H54 (cell line): ENCODE measurements at regions not wholly inside any gene's neighbourhood (a gene's known extent, or its start where the extent isn't known, plus 50 kb on each side); places are given as distances from the start of the nearest gene placed in this dataset.

Source experiments
- DNase-seq: peaks from one replicate; pipeline ENCODE4 v3.0.0; 2011; ENCODE audit warnings: low spot score, mixed read lengths; ENCODE audit not compliant: insufficient read length
- FAIRE-seq: peaks from 3 replicates; lab custom pipeline; 2011; peaks lifted over from hg19 to GRCh38; lab: Jason Lieb, UNC
- POLR2A ChIP-seq: IDR thresholded peaks from 2 replicates; pipeline ENCODE4 v1.6.1; 2011; ENCODE audit warnings: low read depth, mild to moderate bottlenecking, low read length

GRCh38 chr17:65434878-65435277, 126.6 kb downstream of the AXIN2 start:
- DNase-seq (no peak), FAIRE-seq (no peak)
- TF ChIP-seq POLR2A, result no peak

DNA sequence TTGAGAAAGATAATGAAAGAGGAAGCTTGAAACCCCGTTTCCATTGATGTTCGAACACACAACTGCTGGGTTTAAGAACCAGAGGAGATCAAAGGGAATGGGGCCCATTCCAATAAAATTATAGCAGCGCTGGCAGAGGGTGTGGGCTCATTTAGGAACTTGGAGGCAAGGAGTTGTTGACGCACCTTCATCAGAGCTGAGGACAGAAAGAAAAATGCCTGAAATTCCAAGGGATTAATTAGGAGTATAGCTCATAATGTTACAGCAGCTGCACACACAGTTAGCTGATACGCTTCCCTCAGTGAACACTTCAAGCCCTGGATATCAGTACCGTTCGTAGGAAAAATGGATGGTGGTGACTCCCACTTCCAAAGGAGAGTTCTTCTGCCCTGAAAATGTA, 127.2 kb downstream of the AXIN2 start:
- no peak for DNase-seq
- FAIRE-seq, result no peak
- no peak for TF ChIP-seq POLR2A

DNA sequence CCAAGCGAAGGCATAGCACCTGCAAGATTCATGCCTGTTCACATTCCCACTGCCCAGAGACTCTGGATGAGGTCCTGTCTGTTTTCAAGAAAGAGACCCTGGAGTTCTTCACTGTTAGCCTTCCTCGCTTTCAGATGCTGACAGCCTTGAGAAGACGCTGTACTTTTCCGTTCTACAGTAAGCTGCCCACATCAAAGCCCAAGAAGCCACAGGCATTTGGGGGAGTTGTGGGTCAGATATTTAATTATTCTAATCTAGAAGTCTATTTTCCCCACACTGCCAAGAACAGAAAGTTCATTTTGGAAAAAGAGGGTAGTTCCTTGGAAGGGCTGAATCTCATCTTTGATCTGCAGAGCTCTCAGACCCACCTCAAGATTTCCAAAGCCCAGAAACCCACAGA, 127.9 kb downstream of the AXIN2 start:
- FAIRE-seq (no peak), DNase-seq (no peak)
- TF ChIP-seq POLR2A, result no peak

GRCh38 chr17:65433157-65433556, 128.3 kb downstream of the AXIN2 start:
- TF ChIP-seq POLR2A, result no peak
- FAIRE-seq (no peak), DNase-seq (no peak)

DNA sequence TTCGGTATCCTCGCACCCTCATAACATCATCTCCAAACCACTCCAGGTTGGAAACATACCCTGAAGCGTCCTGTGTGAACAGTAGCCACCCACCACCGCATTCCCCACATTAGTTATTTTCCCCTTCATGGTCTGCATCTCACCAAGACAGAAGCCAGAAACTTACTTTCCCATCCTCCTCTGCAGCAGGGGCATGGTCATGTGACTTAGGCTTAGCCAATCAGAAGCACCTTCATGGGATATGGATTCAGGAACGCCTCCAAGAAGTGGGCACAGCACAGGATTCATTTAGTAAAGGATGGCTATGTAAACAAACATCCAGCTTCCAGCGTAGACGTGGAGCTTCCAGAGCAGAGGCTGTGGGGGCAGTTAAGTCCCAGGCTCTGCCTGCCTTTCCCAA, 130.3 kb downstream of the AXIN2 start:
- FAIRE-seq (no peak), DNase-seq (no peak)
- no peak for TF ChIP-seq POLR2A

- no peak for TF ChIP-seq POLR2A
- FAIRE-seq (no peak), DNase-seq (no peak)
These were observed 131.1 kb downstream of the AXIN2 start for GRCh38 chr17:65430209-65430833.

GRCh38 chr17:65423346-65424140, 137.9 kb downstream of the AXIN2 start:
- TF ChIP-seq POLR2A, result no peak
- no peak for DNase-seq
- FAIRE-seq, result no peak

- FAIRE-seq, result no peak
- DNase-seq, result no peak
- no peak for TF ChIP-seq POLR2A
These were observed 142.8 kb downstream of the AXIN2 start for GRCh38 chr17:65418622-65419021.

GRCh38 chr17:65417406-65418221, 143.8 kb downstream of the AXIN2 start:
- no peak for TF ChIP-seq POLR2A

GRCh38 chr17:65415991-65416390, 145.5 kb downstream of the AXIN2 start:
- FAIRE-seq, result no peak
- TF ChIP-seq POLR2A, result no peak
- DNase-seq, result no peak

More at GRCh38 chr17:65417406-65418221, 143.8 kb downstream of the AXIN2 start:
- FAIRE-seq, result no peak
- no peak for DNase-seq

DNA sequence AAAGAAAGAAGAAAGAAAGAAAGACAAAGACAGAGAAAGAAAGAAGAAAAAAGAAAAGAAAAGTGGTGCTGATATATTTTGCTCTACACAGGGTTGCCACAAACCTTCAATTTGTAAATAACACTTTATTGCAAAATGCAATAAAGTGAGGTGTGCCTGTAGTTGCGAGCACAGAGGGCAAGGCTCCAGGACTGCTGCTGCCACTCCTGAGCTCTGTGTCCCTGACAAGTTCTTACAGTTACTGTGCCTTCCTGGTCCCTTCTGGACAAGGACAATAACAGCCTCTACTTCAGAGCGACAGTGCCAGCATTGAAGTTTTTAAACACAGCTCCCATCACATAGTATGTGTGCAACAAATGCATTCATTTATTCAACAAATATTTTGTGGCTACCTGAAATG, 148.1 kb downstream of the AXIN2 start:
- no peak for FAIRE-seq
- no peak for TF ChIP-seq POLR2A
- DNase-seq, result no peak

DNA sequence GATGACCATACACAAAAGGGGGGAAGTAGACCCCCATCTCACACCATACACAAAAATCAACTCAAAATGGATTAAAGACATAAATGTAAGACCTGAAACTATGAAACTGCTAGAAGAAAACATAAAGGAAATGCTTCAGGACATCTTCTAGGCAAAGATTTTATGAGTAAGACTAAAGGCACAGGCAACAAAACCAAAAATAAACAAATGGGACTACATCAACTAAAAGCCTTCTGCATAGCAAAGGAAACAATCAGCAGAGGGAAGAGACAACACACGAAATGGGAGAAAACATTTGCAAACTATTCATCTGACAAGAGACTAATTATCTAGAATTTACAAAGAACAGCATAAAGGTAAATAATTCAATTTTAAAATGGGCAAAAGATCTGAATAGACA, 152.1 kb downstream of the AXIN2 start:
- TF ChIP-seq POLR2A, result no peak
- DNase-seq (no peak), FAIRE-seq (no peak)

DNA sequence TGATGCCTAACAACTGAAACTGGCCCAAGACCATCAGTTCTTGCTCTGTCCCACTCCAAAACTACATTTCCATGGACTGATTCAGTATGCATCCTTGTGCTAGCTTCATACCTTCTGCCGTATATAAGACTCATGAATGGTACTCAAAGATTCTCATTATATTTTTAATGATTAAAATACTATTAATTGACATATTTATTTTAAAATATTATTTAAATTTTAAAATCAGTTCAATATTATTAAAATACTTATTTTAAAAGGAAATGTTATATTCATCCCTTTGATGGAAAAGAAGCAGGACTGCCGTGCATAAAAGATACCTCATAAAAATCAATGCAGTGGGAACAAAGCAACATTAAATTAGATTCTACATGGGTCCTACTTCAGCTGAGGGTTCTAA, 153.4 kb downstream of the AXIN2 start:
- no peak for TF ChIP-seq POLR2A
- DNase-seq (no peak), FAIRE-seq (no peak)

GRCh38 chr17:65407017-65407416, 154.4 kb downstream of the AXIN2 start:
- no peak for DNase-seq
- no peak for FAIRE-seq
- no peak for TF ChIP-seq POLR2A
